ENCODE measurements at regions not wholly inside any gene's neighbourhood (a gene's known extent, or its start where the extent isn't known, plus 50 kb on each side); places are given as distances from the start of the nearest gene placed in this dataset.
A peak's percentile ranks its signal among the peaks of the same experiment; 100 is the strongest.

DNA sequence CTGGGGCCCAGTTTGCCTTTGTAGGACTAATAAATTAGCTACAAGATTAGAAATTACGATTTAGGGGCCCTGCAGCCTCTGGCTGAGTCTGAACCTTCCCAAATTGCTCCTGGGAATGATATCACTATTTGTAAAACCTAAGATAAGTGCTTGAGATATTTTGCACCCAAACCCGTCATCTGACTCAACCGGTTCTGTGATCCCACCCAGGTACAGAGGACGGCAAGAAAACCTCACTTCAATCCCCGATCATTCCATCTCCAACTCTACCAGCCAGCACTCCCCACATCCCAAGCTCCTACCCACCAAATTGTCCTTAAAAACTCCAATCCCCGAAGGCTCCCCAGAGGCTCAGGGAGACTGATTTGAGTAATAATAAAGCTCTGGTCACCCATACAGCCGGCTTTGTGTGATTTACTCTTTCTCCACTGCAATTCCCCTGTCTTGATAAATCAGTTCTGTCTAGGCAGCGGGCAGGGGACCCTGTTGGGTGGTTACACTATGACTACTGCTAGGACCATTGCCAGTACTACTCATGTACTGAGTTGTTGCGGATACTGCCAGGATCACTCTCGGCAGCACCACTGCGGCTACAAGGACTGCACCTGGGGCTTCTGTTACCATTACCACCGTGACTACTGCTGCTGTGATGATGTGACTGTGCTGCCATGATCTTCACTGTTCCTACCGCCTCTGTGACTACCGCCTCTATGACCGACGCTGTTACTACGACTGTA is 73.1 kb downstream of the IRF8 start:
- no peak for DNase-seq (ENCODE audit: low read depth)

GRCh38 chr16:85974428-85975375 is 75.7 kb downstream of the IRF8 start:
- DNase-seq (ENCODE audit: low read depth) = no peak

DNA sequence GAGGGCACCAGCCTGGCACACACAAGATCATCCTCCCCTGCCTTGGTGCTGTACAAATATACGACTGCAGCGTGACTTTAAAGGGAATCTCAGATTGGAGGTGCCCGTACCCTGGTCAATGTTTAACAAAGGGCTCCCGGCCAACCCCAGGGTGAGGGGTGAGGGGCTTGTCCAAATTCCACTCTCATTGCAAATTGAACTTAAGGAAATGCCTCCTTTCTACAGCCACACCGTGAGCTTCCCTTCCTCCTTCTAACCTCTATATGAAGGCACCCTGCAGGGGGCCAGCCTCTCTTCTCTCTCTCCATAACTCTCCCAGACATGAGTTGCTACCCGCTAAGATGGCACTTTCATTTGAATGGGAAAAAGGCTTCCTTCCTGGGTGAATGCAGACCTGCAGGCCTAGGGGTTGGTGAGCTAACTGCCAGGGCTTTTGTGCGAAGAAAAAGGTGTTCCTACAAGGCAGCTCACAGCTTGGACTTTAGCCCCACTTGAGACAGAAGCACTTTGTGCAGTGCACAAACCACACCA is 76.6 kb downstream of the IRF8 start:
- DNase-seq (ENCODE audit: low read depth) = no peak

- DNase-seq (ENCODE audit: low read depth) = no peak
Observed at GRCh38 chr16:85978291-85978775, 79.4 kb downstream of the IRF8 start.

- DNase-seq (ENCODE audit: low read depth) = no peak
Observed at GRCh38 chr16:85978976-85979375, 80.0 kb downstream of the IRF8 start.

DNA sequence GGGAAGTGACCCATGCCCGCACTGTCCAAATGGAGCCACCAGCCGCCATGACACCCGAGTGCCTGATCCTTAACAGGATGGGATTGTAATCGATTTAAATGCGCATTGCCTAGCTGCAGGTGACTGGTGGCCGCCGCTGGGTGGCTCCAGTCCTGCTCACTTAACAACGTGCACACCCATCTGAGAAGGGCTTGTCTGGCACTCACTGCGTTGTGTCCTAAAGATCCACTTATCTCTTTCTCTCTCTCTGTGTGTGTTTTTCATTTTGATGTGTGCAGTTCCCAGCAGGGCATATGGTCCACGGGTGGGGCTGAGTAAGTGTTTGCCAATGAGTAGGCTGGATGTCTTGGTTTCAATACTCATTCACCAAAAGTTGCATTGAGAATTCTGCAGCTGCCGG is 80.6 kb downstream of the IRF8 start:
- DNase-seq (ENCODE audit: low read depth) = no peak

- no peak for DNase-seq (ENCODE audit: low read depth)
Observed at GRCh38 chr16:85980686-85981085, 81.7 kb downstream of the IRF8 start.

DNA sequence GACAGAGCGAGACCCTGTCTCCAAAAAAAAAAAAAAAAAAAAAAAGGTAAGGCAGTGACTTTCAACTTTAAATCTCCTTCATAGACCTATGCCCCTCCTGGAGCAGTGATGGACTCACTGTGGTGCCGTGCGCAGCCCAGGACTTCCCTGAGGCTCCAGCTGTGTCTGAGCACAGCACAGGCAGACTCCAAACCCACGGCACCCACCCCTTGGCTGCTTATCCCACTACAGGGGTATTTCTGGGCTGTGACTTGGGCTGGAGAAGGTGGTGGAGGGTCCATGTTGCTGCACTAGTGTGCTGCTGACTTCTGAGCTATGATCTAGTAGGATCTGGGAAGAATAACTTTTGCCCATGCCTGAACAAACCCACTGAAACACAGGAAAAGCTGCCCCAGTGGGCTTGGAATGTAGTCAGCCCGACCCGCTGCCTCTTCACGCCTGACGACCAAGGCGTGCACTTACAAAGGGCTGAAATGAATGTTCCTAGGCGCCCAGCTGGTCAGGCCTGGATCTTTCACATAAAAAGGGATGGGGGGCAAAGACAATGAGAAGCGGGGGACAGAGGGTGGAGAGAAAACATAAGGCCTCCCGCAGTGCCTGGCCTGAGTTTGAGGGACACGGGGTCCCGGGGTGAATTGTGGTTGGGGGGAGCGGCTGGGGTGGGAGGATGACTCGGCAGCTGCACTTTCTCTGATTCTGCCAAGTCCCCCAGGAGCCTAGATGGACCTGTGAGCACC is 83.0 kb downstream of the IRF8 start:
- no peak for DNase-seq (ENCODE audit: low read depth)

- no peak for DNase-seq (ENCODE audit: low read depth)
Observed at GRCh38 chr16:85982563-85982939, 83.6 kb downstream of the IRF8 start.

- DNase-seq (ENCODE audit: low read depth) = no peak
Observed at GRCh38 chr16:85983064-85983463, 84.1 kb downstream of the IRF8 start.

DNA sequence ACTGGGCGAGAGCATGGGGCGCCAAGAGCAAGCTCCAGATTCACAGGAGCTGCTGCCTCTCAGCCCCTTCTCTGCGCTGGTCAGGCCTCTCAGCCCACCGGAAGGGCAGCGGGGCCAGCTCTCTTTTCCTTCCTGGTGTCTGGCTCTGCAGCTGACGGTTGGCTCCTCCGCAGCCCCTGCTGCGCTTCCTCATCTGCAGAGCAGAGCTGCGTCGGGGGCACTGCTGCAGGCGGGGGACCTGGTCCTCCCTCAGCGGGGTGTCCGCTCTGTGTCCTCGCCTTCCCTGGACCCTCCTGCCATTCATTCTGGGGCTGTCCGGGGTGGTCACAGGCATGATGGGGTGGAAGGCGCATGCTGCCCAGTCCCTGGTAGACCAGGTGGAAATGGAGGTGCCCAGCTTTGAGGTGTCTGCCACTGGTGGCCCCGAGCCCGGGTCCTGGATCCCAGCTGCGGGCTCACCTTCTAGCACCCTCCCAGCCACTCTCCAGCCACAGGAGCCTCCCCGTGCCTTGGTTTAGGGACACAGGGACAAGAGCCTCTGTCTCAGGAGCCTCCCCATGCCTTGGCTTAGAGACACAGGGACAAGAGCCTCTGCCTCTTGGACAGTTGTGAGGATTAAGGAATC is 84.8 kb downstream of the IRF8 start:
- DNase-seq (ENCODE audit: low read depth) = no peak

DNA sequence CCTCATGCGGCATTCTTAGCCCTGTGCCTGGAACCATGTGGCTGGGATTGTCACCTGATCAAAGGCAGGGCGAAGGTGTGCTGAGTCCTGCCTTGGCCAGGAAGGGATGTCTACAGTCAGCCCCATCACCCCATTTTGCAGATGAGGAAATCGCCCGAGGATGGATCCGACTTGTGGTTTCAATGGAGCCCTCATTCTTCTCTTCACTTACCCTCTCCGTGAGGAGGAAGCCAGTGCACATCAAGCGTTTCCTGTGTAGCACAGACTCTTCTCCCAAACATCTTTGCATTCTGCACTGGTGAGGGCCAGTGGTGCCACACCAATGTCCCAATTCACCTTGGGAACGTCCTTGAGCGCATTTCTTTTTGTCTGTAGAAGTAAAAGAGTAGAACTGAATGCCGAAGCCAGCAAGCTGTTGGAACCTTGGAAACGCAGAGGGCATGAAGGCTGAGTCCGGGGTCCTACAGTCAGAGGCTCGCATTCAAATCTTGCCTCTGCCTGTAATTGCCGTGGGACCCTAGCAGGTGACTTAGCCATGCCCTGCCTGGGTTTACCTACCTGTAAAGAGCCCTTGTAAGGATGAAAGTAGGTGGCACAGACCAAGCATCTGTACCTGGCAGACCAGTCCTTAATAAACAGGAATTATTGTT is 85.4 kb downstream of the IRF8 start:
- no peak for DNase-seq (ENCODE audit: low read depth)

- no peak for DNase-seq (ENCODE audit: low read depth)
Observed at GRCh38 chr16:85984947-85985451, 86.0 kb downstream of the IRF8 start.

GRCh38 chr16:85986931-85987749 is 88.2 kb downstream of the IRF8 start:
- peak; percentile 43 for DNase-seq (ENCODE audit: low read depth)

GRCh38 chr16:85987750-85988078 is 88.8 kb downstream of the IRF8 start:
- DNase-seq (ENCODE audit: low read depth) = no peak

DNA sequence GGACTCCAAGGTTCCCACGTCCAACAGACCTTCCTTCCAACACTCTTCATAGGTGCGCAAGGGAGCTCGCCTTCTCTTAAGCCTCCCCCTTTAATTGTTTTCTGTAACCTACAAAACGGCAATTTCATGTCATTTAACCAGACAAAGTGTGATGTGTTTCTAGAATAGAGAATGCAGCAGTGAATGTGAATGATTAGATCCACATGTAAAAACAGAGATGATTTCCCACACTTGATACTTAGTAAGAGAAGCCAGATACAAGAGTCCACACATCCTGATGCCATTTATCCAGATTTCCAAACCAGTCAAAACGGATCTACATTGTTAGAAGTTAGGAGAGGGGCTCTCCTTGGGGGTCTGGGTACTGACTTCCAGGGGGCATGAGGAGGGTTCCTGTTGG is 89.3 kb downstream of the IRF8 start:
- DNase-seq (ENCODE audit: low read depth) = no peak

- no peak for DNase-seq (ENCODE audit: low read depth)
Observed at GRCh38 chr16:85988723-85989313, 89.9 kb downstream of the IRF8 start.

GRCh38 chr16:85989376-85989775 is 90.4 kb downstream of the IRF8 start:
- no peak for DNase-seq (ENCODE audit: low read depth)

DNA sequence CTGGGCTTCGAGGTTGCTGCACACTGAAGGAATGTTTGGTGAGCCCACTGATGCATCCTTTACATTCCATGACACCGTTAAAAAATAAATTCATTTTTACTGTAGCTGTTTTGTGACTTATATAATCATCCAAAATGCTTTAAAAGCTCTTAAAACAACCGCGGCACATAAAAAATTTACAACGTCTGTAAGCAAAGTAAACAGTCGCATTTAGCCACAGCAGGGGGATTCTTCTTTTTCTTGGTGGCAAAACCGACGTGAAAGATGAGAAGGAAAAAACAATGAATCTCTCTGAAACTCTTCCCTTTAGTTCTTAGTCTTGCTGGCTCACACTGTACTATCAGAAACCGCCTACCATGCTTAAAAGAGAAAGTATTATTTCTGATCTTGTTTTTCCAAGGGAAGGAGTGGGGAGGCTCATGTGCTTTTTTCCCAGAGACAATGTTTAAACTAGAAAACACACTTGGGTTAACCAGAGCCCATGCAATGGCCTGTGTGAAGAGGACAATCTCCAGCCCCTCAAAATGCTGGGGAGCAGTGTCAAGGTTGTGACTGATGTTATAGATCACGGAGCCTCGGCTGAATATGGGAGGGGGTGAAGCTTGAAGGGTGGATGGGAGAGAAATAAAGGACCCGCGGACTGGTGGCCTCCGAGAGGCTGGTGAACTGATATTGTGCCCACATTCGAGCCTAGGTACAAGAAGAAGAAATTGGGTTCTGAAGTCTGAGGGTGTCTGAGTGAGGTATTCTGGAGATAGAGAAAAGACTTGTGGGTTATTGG is 91.1 kb downstream of the IRF8 start:
- DNase-seq (ENCODE audit: low read depth) = no peak

All from M059J (cell line).